ENCODE measurements at regions not wholly inside any gene's neighbourhood (a gene's known extent, or its start where the extent isn't known, plus 50 kb on each side); places are given as distances from the start of the nearest gene placed in this dataset.

DNA sequence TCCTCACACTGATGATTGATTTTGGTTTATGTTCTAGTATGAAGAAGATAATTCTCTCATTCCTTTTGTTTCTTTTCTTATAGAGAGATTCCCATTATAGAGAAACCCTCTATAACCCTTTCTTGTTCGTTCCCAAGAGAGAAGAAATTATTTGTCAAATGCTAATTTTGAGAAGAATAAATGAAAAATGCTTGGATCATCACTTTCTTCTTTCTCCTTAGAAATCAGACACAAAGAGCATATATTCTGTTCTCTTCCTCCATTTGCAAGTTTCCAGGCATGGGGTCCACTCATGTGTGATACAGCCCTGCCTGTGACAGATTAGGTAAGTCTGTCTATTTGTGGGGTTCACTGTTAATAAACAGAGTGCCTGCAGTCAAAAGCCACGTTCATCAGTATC lies 222.6 kb upstream of the NECTIN3 start (continued):
- TF ChIP-seq, protein P1, sequence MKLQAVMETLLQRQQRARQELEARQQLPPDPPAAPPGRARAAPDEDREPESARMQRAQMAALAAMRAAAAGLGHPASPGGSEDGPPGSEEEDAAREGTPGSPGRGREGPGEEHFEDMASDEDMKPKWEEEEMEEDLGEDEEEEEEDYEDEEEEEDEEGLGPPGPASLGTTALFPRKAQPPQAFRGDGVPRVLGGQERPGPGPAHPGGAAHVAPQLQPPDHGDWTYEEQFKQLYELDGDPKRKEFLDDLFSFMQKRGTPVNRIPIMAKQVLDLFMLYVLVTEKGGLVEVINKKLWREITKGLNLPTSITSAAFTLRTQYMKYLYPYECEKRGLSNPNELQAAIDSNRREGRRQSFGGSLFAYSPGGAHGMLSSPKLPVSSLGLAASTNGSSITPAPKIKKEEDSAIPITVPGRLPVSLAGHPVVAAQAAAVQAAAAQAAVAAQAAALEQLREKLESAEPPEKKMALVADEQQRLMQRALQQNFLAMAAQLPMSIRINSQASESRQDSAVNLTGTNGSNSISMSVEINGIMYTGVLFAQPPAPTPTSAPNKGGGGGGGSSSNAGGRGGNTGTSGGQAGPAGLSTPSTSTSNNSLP (IDR thresholded peaks at IDR 0.05; ENCODE audit: borderline replicate concordance, low read depth, low read length), result no peak

DNA sequence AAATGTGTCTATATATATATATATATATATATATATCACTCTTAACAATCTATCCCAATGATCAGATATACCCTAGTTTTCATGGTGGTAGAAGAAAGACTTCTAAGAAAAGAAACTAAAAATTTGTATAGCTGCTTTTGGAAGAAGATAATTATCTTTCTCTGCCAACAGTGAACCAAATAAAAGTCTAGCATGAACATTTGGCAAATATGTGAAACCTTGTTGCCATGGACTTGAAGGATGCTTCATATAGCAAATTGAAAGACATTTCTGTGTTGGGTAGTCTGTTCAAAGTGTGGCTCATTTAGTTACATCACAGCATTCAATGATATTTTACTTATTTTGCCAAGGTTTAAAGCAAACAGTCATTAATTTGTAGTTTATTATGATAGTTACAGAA lies 219.9 kb upstream of the NECTIN3 start:
- Histone ChIP-seq H3K4me2 (ENCODE audit: insufficient read depth, low read length) (no peak overlapping the region), H3K27me3 (ENCODE audit: control insufficient read depth in 2 of 2, insufficient read depth in 2 of 2, low read length in 2 of 2) (no peaks in the 10 kb centered on the region), H3K27ac (ENCODE audit: extremely low read depth, low read depth, low read length) (no peak overlapping the region), H3K36me3 (ENCODE audit: control insufficient read depth, insufficient read depth, low read length) (no peaks in the 10 kb centered on the region), H2AFZ (ENCODE audit: low read depth, low read length) (no peak overlapping the region), H3K4me1 (replicated peaks in 1 of 2; ENCODE audit: control insufficient read depth in 2 of 2, insufficient read depth in 2 of 2, low read length in 2 of 2) (no peaks in the 10 kb centered on the region), H3K9me1 (ENCODE audit: control insufficient read depth, insufficient read depth, low read length) (no peaks in the 10 kb centered on the region), H3K4me3 (no peak overlapping the region), H4K20me1 (replicated peaks; ENCODE audit: control insufficient read depth, insufficient read depth, low read length) (no peaks in the 10 kb centered on the region), H3K79me2 (ENCODE audit: control insufficient read depth, insufficient read depth, low read length) (no peaks in the 10 kb centered on the region), H3K9me3 (replicated peaks; ENCODE audit: control insufficient read depth, insufficient read depth, low read depth, low read length) (no peaks in the 10 kb centered on the region), H3K9ac (ENCODE audit: insufficient read depth in 1 of 2, low read depth in 2 of 2, low read length in 2 of 2) (no peak overlapping the region)
- ChIA-PET CTCF (ENCODE audit: low intra/inter-chr PET ratio) (no interaction called here), POLR2A (no interaction called here)
- intact Hi-C loops (cut with micrococcal nuclease) (no loop called here), in situ Hi-C loops (cut with MboI) (no loop called here)
- BruUV-seq (replicated peaks), result no TSS peak
- FAIRE-seq, result no peak
- ATAC-seq, result no peak
- no peak for TF ChIP-seq NCOA2 (IDR thresholded peaks at IDR 0.05; ENCODE audit: partially characterized antibody in 2 of 2)
- TF ChIP-seq GTF2F1 (IDR thresholded peaks at IDR 0.05; ENCODE audit: low read depth, low read length), result no peak
- no peak for TF ChIP-seq ADNP (tag; IDR thresholded peaks at IDR 0.05)
- TF ChIP-seq ZNF551 (CRISPR knock-in tag; IDR thresholded peaks at IDR 0.05), result no peak
- TF ChIP-seq, protein P2, sequence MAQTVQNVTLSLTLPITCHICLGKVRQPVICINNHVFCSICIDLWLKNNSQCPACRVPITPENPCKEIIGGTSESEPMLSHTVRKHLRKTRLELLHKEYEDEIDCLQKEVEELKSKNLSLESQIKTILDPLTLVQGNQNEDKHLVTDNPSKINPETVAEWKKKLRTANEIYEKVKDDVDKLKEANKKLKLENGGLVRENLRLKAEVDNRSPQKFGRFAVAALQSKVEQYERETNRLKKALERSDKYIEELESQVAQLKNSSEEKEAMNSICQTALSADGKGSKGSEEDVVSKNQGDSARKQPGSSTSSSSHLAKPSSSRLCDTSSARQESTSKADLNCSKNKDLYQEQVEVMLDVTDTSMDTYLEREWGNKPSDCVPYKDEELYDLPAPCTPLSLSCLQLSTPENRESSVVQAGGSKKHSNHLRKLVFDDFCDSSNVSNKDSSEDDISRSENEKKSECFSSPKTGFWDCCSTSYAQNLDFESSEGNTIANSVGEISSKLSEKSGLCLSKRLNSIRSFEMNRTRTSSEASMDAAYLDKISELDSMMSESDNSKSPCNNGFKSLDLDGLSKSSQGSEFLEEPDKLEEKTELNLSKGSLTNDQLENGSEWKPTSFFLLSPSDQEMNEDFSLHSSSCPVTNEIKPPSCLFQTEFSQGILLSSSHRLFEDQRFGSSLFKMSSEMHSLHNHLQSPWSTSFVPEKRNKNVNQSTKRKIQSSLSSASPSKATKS (CRISPR knock-in tag; IDR thresholded peaks at IDR 0.05), result no peak
- TF ChIP-seq ARID2 (IDR thresholded peaks at IDR 0.05), result no peak
- no peak for TF ChIP-seq HNRNPK (IDR thresholded peaks at IDR 0.05; ENCODE audit: low read depth, low read length, poor library complexity, severe bottlenecking)
- no peak for DNase-seq (ENCODE audit: extremely low read depth in 1 of 4, low spot score in 3 of 4)

Measured in K562 (cell line).